ENCODE measurements at regions not wholly inside any gene's neighbourhood (a gene's known extent, or its start where the extent isn't known, plus 50 kb on each side); places are given as distances from the start of the nearest gene placed in this dataset.

DNA sequence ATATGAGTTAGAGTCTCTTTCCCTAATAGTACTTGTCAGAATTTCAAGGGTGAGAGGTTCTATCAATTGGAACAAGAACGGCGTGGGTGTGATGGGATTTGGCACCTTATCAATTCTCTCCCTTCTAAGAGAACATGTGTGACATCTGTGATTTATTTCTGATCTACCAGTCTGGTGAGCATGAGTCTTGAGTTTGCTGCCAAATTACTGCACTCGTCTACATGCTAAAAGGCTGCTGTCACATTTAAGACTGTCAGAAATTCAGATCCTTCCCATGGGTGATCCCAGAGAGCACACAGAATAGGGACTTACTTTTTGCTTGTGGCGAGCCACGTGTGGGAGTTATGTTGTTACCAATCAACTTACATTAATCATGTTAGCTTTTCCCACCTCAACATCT, 370.2 kb upstream of the SASH1 start:
- Histone ChIP-seq H3K27me3 (ENCODE audit: insufficient read depth, poor library complexity, severe bottlenecking) (no peaks in the 10 kb centered on the region), H3K4me3 (ENCODE audit: severe bottlenecking) (no peak overlapping the region)

DNA sequence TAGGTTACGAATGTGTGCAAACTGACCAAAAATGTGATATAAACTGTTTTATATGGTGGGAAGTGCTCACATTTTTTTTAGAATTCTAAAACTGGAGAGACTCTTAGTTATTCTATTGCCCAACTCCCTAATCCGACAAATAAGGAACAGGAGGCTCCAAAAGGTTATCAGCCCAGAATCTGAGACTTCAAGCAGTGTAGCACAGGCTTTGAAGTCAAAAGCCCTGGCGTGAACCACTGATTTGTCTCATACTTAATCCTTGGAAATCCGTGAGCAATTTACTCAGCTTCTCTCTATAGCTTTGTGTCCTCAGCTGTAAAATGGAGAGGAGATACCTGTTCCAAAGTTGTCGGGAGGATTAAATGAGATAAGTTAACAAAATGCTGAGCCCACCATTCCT, 368.8 kb upstream of the SASH1 start:
- TF ChIP-seq, protein P1, sequence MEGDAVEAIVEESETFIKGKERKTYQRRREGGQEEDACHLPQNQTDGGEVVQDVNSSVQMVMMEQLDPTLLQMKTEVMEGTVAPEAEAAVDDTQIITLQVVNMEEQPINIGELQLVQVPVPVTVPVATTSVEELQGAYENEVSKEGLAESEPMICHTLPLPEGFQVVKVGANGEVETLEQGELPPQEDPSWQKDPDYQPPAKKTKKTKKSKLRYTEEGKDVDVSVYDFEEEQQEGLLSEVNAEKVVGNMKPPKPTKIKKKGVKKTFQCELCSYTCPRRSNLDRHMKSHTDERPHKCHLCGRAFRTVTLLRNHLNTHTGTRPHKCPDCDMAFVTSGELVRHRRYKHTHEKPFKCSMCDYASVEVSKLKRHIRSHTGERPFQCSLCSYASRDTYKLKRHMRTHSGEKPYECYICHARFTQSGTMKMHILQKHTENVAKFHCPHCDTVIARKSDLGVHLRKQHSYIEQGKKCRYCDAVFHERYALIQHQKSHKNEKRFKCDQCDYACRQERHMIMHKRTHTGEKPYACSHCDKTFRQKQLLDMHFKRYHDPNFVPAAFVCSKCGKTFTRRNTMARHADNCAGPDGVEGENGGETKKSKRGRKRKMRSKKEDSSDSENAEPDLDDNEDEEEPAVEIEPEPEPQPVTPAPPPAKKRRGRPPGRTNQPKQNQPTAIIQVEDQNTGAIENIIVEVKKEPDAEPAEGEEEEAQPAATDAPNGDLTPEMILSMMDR (IDR thresholded peaks at IDR 0.05; ENCODE audit: poor library complexity, severe bottlenecking): no peak
- ATAC-seq (ENCODE audit: low read depth) (no peak), DNase-seq (ENCODE audit: low spot score) (no peak)
- Histone ChIP-seq H3K4me1 (ENCODE audit: insufficient read depth, poor library complexity, severe bottlenecking) (no peaks in the 10 kb centered on the region), H3K4me3 (ENCODE audit: severe bottlenecking) (no peak overlapping the region), H3K36me3 (ENCODE audit: low read depth) (no peaks in the 10 kb centered on the region), H3K27me3 (ENCODE audit: insufficient read depth, poor library complexity, severe bottlenecking) (no peaks in the 10 kb centered on the region), H3K27ac (ENCODE audit: poor library complexity, severe bottlenecking) (no peak overlapping the region), H3K9me3 (ENCODE audit: severe bottlenecking) (no peaks in the 10 kb centered on the region)

More for the DNA sequence above, 370.2 kb upstream of the SASH1 start:
- no peak for ATAC-seq (ENCODE audit: low read depth)
- DNase-seq (ENCODE audit: low spot score): no peak
- Histone ChIP-seq H3K9me3 (ENCODE audit: severe bottlenecking) (no peaks in the 10 kb centered on the region), H3K4me1 (ENCODE audit: insufficient read depth, poor library complexity, severe bottlenecking) (no peaks in the 10 kb centered on the region), H3K27ac (ENCODE audit: poor library complexity, severe bottlenecking) (no peak overlapping the region), H3K36me3 (ENCODE audit: low read depth) (no peaks in the 10 kb centered on the region)
- TF ChIP-seq, protein P1 (IDR thresholded peaks at IDR 0.05; ENCODE audit: poor library complexity, severe bottlenecking): no peak

DNA sequence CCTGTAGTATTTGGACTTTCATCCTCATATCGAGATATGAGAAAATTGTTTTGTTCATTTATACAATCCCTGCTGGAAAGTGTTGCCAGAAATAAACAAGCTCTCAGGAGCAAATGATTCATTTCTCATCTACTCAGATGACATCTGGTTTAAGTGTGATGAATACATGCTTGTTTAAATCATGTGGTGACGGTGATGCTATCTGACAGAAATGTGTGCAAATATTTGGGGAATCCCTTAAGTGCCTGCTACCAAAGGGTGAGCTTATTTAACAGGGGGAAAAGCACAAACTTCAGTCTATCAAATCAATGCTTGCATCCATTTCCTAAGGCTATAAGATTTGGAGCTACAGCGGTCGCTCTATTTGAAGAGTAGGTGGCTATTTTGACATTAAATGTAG, 368.3 kb upstream of the SASH1 start:
- no peak for DNase-seq (ENCODE audit: low spot score)
- no peak overlapping the region for H3K4me3 ChIP-seq (ENCODE audit: severe bottlenecking)
- no peak overlapping the region for H3K27ac ChIP-seq (ENCODE audit: poor library complexity, severe bottlenecking)
- no peaks in the 10 kb centered on the region for H3K4me1 ChIP-seq (ENCODE audit: insufficient read depth, poor library complexity, severe bottlenecking)
- no peaks in the 10 kb centered on the region for H3K36me3 ChIP-seq (ENCODE audit: low read depth)
- no peaks in the 10 kb centered on the region for H3K9me3 ChIP-seq (ENCODE audit: severe bottlenecking)
- H3K27me3 ChIP-seq (ENCODE audit: insufficient read depth, poor library complexity, severe bottlenecking): no peaks in the 10 kb centered on the region
- peak; percentile 82; the same call in 2 of the 3 replicates for ATAC-seq (ENCODE audit: low read depth)
- TF ChIP-seq, protein P1 (IDR thresholded peaks at IDR 0.05; ENCODE audit: poor library complexity, severe bottlenecking): no peak

DNA sequence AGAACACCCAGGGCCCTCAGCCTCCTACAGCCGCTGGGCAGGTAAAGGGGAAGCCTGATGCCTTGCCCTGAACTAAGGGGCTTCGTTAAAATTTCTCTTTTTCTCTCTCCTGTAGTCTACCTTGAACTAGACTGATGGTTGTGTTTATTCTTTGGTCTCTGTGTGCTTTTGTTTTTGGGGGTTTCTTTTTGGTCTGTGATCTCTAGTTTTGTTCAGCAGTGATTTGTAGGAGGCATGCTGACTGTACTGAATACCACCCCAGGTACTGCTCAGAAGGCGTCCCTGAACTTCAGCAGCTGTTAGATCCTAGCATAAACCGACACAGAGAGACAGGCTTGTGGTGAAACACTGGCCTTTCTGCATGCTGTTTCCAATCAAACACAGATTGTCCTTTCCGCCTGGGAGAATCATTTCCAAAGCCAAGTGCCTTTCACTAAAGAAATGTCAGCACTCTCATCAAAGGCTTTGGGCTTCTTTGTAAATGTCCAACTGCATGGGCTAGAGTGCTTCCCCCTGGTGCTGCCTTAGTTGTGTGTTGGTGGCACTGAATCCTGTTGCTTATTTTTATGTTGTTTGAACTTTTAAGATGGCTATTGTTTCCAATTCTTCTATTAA, 364.7 kb upstream of the SASH1 start:
- ATAC-seq (ENCODE audit: low read depth): no peak
- Histone ChIP-seq H3K4me3 (ENCODE audit: severe bottlenecking) (no peak overlapping the region), H3K27ac (ENCODE audit: poor library complexity, severe bottlenecking) (no peak overlapping the region), H3K9me3 (ENCODE audit: severe bottlenecking) (no peaks in the 10 kb centered on the region), H3K36me3 (ENCODE audit: low read depth) (no peaks in the 10 kb centered on the region), H3K27me3 (ENCODE audit: insufficient read depth, poor library complexity, severe bottlenecking) (no peaks in the 10 kb centered on the region), H3K4me1 (ENCODE audit: insufficient read depth, poor library complexity, severe bottlenecking) (no peaks in the 10 kb centered on the region)
- no peak for DNase-seq (ENCODE audit: low spot score)
- TF ChIP-seq, protein P1 (IDR thresholded peaks at IDR 0.05; ENCODE audit: poor library complexity, severe bottlenecking): no peak

DNA sequence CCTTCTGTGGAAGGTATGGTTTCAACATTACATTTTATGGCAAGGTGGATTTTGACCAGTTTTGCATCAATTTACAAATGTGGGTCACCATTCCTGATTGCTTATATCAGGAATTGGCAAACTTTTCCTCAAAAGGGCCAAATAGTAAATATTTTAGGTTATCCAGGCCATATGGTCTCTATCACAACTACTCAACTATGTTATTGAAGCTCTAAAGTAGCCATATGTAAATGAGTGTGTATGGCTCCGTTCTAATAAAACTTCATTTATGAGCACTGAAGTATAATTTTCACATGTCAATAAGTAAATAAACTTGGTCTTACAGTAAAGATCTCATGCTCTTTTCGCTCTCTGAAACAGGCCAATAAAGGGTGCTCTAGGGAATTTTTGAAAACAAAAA, 362.7 kb upstream of the SASH1 start:
- no peak for ATAC-seq (ENCODE audit: low read depth)
- H3K4me1 ChIP-seq (ENCODE audit: insufficient read depth, poor library complexity, severe bottlenecking): no peaks in the 10 kb centered on the region
- DNase-seq (ENCODE audit: low spot score): no peak
- H3K4me3 ChIP-seq (ENCODE audit: severe bottlenecking): no peak overlapping the region
- no peak overlapping the region for H3K27ac ChIP-seq (ENCODE audit: poor library complexity, severe bottlenecking)
- TF ChIP-seq, protein P1 (IDR thresholded peaks at IDR 0.05; ENCODE audit: poor library complexity, severe bottlenecking): no peak
- H3K36me3 ChIP-seq (ENCODE audit: low read depth): no peaks in the 10 kb centered on the region
- no peaks in the 10 kb centered on the region for H3K9me3 ChIP-seq (ENCODE audit: severe bottlenecking)
- no peaks in the 10 kb centered on the region for H3K27me3 ChIP-seq (ENCODE audit: insufficient read depth, poor library complexity, severe bottlenecking)

Measured in RWPE2 (cell line).